ENCODE measurements at regions not wholly inside any gene's neighbourhood (a gene's known extent, or its start where the extent isn't known, plus 50 kb on each side); places are given as distances from the start of the nearest gene placed in this dataset.

- dilution Hi-C loops (cut with MboI; ENCODE audit: extremely low pct_ligation_motif_present, low sequenced_read_pairs) = no loop called here
- BruUV-seq (replicated peaks) = no TSS peak
- FAIRE-seq = no peak
Observed at GRCh38 chr3:1843111-1843510, 255.6 kb upstream of the CNTN4 start.

More at GRCh38 chr3:1843111-1843510, 255.6 kb upstream of the CNTN4 start:
- no peaks in the 10 kb centered on the region for H3K27me3 ChIP-seq (ENCODE audit: control insufficient read depth in 2 of 2, insufficient read depth in 2 of 2, low read length in 2 of 2)
- CTCF ChIA-PET = no interaction called here
- H4K20me1 ChIP-seq (replicated peaks; ENCODE audit: control insufficient read depth, extremely low read depth, insufficient read depth, low read length) = no peaks in the 10 kb centered on the region
- no peak for TF ChIP-seq MYC (IDR thresholded peaks at IDR 0.05; ENCODE audit: low read depth, low read length)
- no peak for TF ChIP-seq POLR2A (IDR thresholded peaks at IDR 0.05; ENCODE audit: low read depth, low read length)
- TF ChIP-seq CTCF (IDR thresholded peaks at IDR 0.05; ENCODE audit: extremely low read depth in 1 of 2, insufficient read depth in 1 of 2, low read depth in 1 of 2, low read length in 2 of 2) = no peak
- no peak for TF ChIP-seq EZH2 (IDR thresholded peaks at IDR 0.05; ENCODE audit: borderline replicate concordance, low read depth, low read length, severe bottlenecking)
- TF ChIP-seq POLR2AphosphoS5 (IDR thresholded peaks at IDR 0.05; ENCODE audit: insufficient read depth, low read depth, low read length) = no peak
- no peak for TF ChIP-seq JUN (IDR thresholded peaks at IDR 0.05; ENCODE audit: borderline replicate concordance, insufficient read depth, insufficient read length, low read depth)
- no peak for TF ChIP-seq GATA2 (IDR thresholded peaks at IDR 0.05; ENCODE audit: insufficient read depth, insufficient read length, low read depth, low read length)
- no peak for TF ChIP-seq FOS (IDR thresholded peaks at IDR 0.05; ENCODE audit: borderline replicate concordance, insufficient read depth, low read length)
- no peak for TF ChIP-seq MAX (IDR thresholded peaks at IDR 0.05; ENCODE audit: insufficient read depth, insufficient read length)
- POLR2A ChIA-PET = no interaction called here
- no peaks in the 10 kb centered on the region for H3K4me1 ChIP-seq (ENCODE audit: control insufficient read depth, extremely low read depth, insufficient read depth, low read length)
- no peak overlapping the region for H3K9ac ChIP-seq (replicated peaks; ENCODE audit: extremely low read depth, insufficient read depth, low read length)
- peaks cover 4% of the 10 kb centered on the region for H3K9me3 ChIP-seq (replicated peaks; ENCODE audit: control insufficient read depth, insufficient read depth, low read length)
- no peak overlapping the region for H3K27ac ChIP-seq (ENCODE audit: insufficient read depth, low read depth, low read length)
- no peak overlapping the region for H3K4me3 ChIP-seq (replicated peaks in 1 of 3; ENCODE audit: insufficient read depth in 1 of 3, low read depth in 1 of 3, low read length in 3 of 3)
- no peaks in the 10 kb centered on the region for H3K9me1 ChIP-seq (replicated peaks; ENCODE audit: control insufficient read depth, extremely low read depth, insufficient read depth, low read length)
- H3K36me3 ChIP-seq (ENCODE audit: control insufficient read depth in 2 of 2, extremely low read depth in 1 of 2, insufficient read depth in 2 of 2, low read length in 2 of 2) = no peaks in the 10 kb centered on the region
- H3K4me2 ChIP-seq (ENCODE audit: insufficient read depth, low read length) = no peak overlapping the region
- no peak overlapping the region for H2AFZ ChIP-seq (ENCODE audit: low read depth, low read length)
- no peak for DNase-seq (ENCODE audit: low read depth, low spot score)
- H3K79me2 ChIP-seq (ENCODE audit: control insufficient read depth, insufficient read depth, low read length) = no peaks in the 10 kb centered on the region
- intact Hi-C loops (cut with micrococcal nuclease) = no loop called here
